SJSA1 (cell line): ENCODE measurements at regions not wholly inside any gene's neighbourhood (a gene's known extent, or its start where the extent isn't known, plus 50 kb on each side); places are given as distances from the start of the nearest gene placed in this dataset.
A peak's percentile ranks its signal among the peaks of the same experiment; 100 is the strongest.

Experiments used
- DNase-seq, 2 experiments: peaks; one replicate each; pipeline ENCODE4 v3.0.0-alpha.2; 2015 to 2020; ENCODE audit warnings: low spot score in 2 of 2, low read depth in 1 of 2
- H3K27ac ChIP-seq: fragments of 250-450 bp; sonication (Bioruptor Pico); 2 replicates; pipeline ENCODE4 v1.5.1; 2020; ENCODE audit warnings: mild to moderate bottlenecking, moderate library complexity
- H3K27me3 ChIP-seq: fragments of 250-450 bp; sonication (Bioruptor Pico); replicated peaks from 2 replicates; pipeline ENCODE4 v1.5.1; 2020; ENCODE audit warnings: mild to moderate bottlenecking, moderate library complexity
- H3K36me3 ChIP-seq: fragments of 250-450 bp; sonication (Bioruptor Pico); 2 replicates; pipeline ENCODE4 v1.5.1; 2020; ENCODE audit warnings: mild to moderate bottlenecking
- H3K4me1 ChIP-seq: fragments of 250-450 bp; sonication (Bioruptor Pico); replicated peaks from 2 replicates; pipeline ENCODE4 v1.6.1; 2021; ENCODE audit warnings: mild to moderate bottlenecking
- H3K4me3 ChIP-seq: fragments of 250-450 bp; sonication (Bioruptor Pico); 2 replicates; pipeline ENCODE4 v1.5.1; 2020; ENCODE audit warnings: mild to moderate bottlenecking
- H3K9me3 ChIP-seq: fragments of 250-450 bp; sonication (Bioruptor Pico); replicated peaks from 2 replicates; pipeline ENCODE4 v1.5.1; 2020; ENCODE audit warnings: mild to moderate bottlenecking

GRCh38 chr3:107024551-107025026, 352.6 kb upstream of the CCDC54 start:
- no peak overlapping the region for H3K4me3 ChIP-seq
- H3K9me3 ChIP-seq: no peaks in the 10 kb centered on the region; the same call in 1 of the 2 replicates
- H3K36me3 ChIP-seq: no peaks in the 10 kb centered on the region
- H3K27ac ChIP-seq: no peak overlapping the region
- no peaks in the 10 kb centered on the region for H3K27me3 ChIP-seq
- no peaks in the 10 kb centered on the region for H3K4me1 ChIP-seq
- DNase-seq: no peak

- no peak for DNase-seq
- H3K4me3 ChIP-seq: no peak overlapping the region
- no peak overlapping the region for H3K27ac ChIP-seq
- H3K36me3 ChIP-seq: no peaks in the 10 kb centered on the region
- no peaks in the 10 kb centered on the region for H3K4me1 ChIP-seq
- H3K9me3 ChIP-seq: no peaks in the 10 kb centered on the region; the same call in 1 of the 2 replicates
- no peaks in the 10 kb centered on the region for H3K27me3 ChIP-seq
Observed at GRCh38 chr3:107025961-107026360, 351.3 kb upstream of the CCDC54 start.

- H3K36me3 ChIP-seq: no peaks in the 10 kb centered on the region
- H3K4me3 ChIP-seq: no peak overlapping the region
- H3K27ac ChIP-seq: no peak overlapping the region
- DNase-seq: no peak
- no peaks in the 10 kb centered on the region for H3K4me1 ChIP-seq
- no peaks in the 10 kb centered on the region for H3K27me3 ChIP-seq
- no peaks in the 10 kb centered on the region; the same call in 1 of the 2 replicates for H3K9me3 ChIP-seq
Observed at GRCh38 chr3:107028086-107028485, 349.2 kb upstream of the CCDC54 start.

GRCh38 chr3:107028626-107029025, 348.6 kb upstream of the CCDC54 start:
- Histone ChIP-seq H3K36me3 (no peaks in the 10 kb centered on the region), H3K27ac (no peak overlapping the region), H3K4me3 (no peak overlapping the region), H3K27me3 (no peaks in the 10 kb centered on the region), H3K9me3 (no peaks in the 10 kb centered on the region; the same call in 1 of the 2 replicates), H3K4me1 (no peaks in the 10 kb centered on the region)
- DNase-seq: no peak

- no peaks in the 10 kb centered on the region for H3K4me1 ChIP-seq
- no peak for DNase-seq
- H3K4me3 ChIP-seq: no peak overlapping the region
- no peaks in the 10 kb centered on the region for H3K27me3 ChIP-seq
- no peak overlapping the region for H3K27ac ChIP-seq
- no peaks in the 10 kb centered on the region for H3K36me3 ChIP-seq
- no peaks in the 10 kb centered on the region; the same call in 1 of the 2 replicates for H3K9me3 ChIP-seq
Observed at GRCh38 chr3:107032111-107032510, 345.1 kb upstream of the CCDC54 start.

- H3K27me3 ChIP-seq: no peaks in the 10 kb centered on the region
- H3K4me1 ChIP-seq: no peaks in the 10 kb centered on the region
- no peak overlapping the region for H3K27ac ChIP-seq
- H3K36me3 ChIP-seq: no peaks in the 10 kb centered on the region
- no peak overlapping the region for H3K4me3 ChIP-seq
- no peak for DNase-seq
- H3K9me3 ChIP-seq: no peaks in the 10 kb centered on the region
Observed at GRCh38 chr3:107034142-107034541, 343.1 kb upstream of the CCDC54 start.

- Histone ChIP-seq H3K27me3 (no peaks in the 10 kb centered on the region), H3K4me1 (no peaks in the 10 kb centered on the region), H3K9me3 (no peaks in the 10 kb centered on the region), H3K27ac (no peak overlapping the region), H3K36me3 (no peaks in the 10 kb centered on the region), H3K4me3 (no peak overlapping the region)
- DNase-seq: no peak
Observed at GRCh38 chr3:107035176-107035575, 342.1 kb upstream of the CCDC54 start.

GRCh38 chr3:107044677-107045076, 332.6 kb upstream of the CCDC54 start:
- Histone ChIP-seq H3K4me1 (no peaks in the 10 kb centered on the region), H3K36me3 (no peaks in the 10 kb centered on the region), H3K9me3 (no peaks in the 10 kb centered on the region), H3K4me3 (no peak overlapping the region), H3K27ac (no peak overlapping the region), H3K27me3 (no peaks in the 10 kb centered on the region)
- no peak for DNase-seq

GRCh38 chr3:107045791-107046190, 331.4 kb upstream of the CCDC54 start:
- no peak for DNase-seq
- no peaks in the 10 kb centered on the region for H3K4me1 ChIP-seq
- H3K36me3 ChIP-seq: no peaks in the 10 kb centered on the region
- H3K27me3 ChIP-seq: no peaks in the 10 kb centered on the region
- H3K4me3 ChIP-seq: no peak overlapping the region
- H3K9me3 ChIP-seq: no peaks in the 10 kb centered on the region
- H3K27ac ChIP-seq: no peak overlapping the region

- Histone ChIP-seq H3K36me3 (no peaks in the 10 kb centered on the region), H3K4me3 (no peak overlapping the region), H3K27me3 (no peaks in the 10 kb centered on the region), H3K27ac (no peak overlapping the region), H3K9me3 (no peaks in the 10 kb centered on the region), H3K4me1 (no peaks in the 10 kb centered on the region)
- no peak for DNase-seq
Observed at GRCh38 chr3:107055181-107055942, 321.9 kb upstream of the CCDC54 start.

GRCh38 chr3:107061466-107061865, 315.8 kb upstream of the CCDC54 start:
- Histone ChIP-seq H3K36me3 (no peaks in the 10 kb centered on the region), H3K27me3 (no peaks in the 10 kb centered on the region), H3K9me3 (no peaks in the 10 kb centered on the region), H3K4me1 (peaks cover 19% of the 10 kb centered on the region), H3K4me3 (no peak overlapping the region), H3K27ac (no peak overlapping the region)
- no peak for DNase-seq

GRCh38 chr3:107062310-107062709, 314.9 kb upstream of the CCDC54 start:
- H3K27me3 ChIP-seq: no peaks in the 10 kb centered on the region
- H3K4me3 ChIP-seq: no peak overlapping the region
- peaks cover 19% of the 10 kb centered on the region for H3K4me1 ChIP-seq
- H3K9me3 ChIP-seq: no peaks in the 10 kb centered on the region
- H3K36me3 ChIP-seq: no peaks in the 10 kb centered on the region
- no peak for DNase-seq
- H3K27ac ChIP-seq: no peak overlapping the region

GRCh38 chr3:107062787-107063186, 314.5 kb upstream of the CCDC54 start:
- Histone ChIP-seq H3K9me3 (0 out of 2 replicates have a peak, but pooled peaks cover 2% of the 10 kb centered on the region), H3K27ac (no peak overlapping the region), H3K4me1 (peaks cover 19% of the 10 kb centered on the region), H3K27me3 (no peaks in the 10 kb centered on the region), H3K36me3 (no peaks in the 10 kb centered on the region), H3K4me3 (no peak overlapping the region)
- peak in 1 of 2 experiments; percentile 12 for DNase-seq

GRCh38 chr3:107063351-107063750, 313.9 kb upstream of the CCDC54 start:
- no peak overlapping the region for H3K27ac ChIP-seq
- no peak for DNase-seq
- 0 out of 2 replicates have a peak, but pooled peaks cover 2% of the 10 kb centered on the region for H3K9me3 ChIP-seq
- H3K27me3 ChIP-seq: no peaks in the 10 kb centered on the region
- H3K36me3 ChIP-seq: no peaks in the 10 kb centered on the region
- H3K4me1 ChIP-seq: peaks cover 19% of the 10 kb centered on the region
- H3K4me3 ChIP-seq: no peak overlapping the region
